DMS79 (cell line): ENCODE measurements at regions not wholly inside any gene's neighbourhood (a gene's known extent, or its start where the extent isn't known, plus 50 kb on each side); places are given as distances from the start of the nearest gene placed in this dataset.

Source experiments
- DNase-seq: peaks from one replicate; lab custom pipeline; 2025; lab: John Stamatoyannopoulos, UW

DNA sequence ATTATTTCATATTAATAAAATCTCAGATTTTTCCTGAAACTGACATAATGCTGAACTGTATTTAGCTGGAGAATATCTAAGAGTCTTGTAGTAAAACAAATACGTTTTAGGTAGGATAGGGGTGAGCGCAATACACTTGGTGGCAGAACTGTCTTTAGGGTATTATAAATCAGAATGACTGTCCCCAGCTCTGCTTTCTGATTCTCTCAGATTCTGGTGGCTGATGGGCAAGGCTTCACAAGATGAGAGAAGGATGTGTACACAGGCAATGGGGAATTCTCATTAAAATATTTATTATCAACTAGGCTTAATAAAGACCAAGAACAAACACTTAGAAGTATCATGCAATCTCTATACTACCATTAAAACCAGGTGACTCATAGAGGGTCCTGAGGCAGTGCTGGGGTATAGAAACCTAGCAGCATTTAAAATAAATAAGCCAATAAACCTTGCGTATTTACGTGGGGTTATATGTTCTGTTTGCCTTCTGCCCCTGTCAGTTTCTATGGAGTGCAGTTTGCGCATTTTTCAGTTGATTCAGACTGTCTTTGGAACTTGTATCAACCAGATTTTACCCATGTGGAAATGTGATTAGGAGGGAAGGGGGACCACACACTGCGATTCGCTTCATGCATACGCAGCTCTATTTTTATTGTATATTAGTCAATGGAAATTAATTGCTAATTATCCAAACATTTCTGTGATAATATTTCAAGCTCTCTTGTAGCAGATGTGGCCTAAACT, 1150.7 kb upstream of the WWC1 start:
- no peak for DNase-seq

DNA sequence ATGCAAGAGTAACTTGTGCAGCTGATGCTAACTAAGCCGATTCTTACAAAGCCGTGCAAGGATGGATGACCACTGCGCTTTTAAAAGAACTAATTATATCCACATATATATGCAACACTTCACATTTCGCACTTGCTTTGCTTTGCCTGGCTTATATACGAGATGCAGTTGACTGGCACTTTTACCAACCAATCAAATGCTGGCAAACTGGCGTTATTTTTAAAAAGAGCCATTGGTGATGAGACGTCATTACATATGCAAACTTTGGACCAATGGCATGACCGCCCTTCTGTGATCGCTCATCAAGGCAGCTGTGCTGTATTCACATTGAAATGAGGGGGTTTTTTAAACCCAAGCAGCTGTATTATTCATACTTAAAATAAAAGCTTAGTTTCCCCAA, 1147.7 kb upstream of the WWC1 start:
- DNase-seq = no peak

DNA sequence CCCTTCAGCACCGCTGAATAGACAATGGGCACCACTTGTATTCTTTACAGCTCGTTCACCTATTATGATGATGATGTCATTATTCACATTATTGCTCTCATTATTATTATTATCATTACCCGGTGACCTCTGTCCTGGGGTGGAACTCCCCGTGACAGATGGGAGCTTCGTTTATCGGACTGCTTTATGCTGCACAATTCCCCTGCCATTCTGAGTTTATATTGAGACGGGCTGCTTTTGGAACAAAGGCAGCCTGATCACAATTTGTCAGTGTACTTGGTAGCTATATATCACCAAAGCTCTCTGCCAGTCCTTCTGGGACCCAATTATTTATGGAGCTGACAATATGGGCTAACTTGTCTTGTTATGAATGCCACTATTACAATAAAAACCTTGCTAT, 1145.6 kb upstream of the WWC1 start:
- no peak for DNase-seq

DNA sequence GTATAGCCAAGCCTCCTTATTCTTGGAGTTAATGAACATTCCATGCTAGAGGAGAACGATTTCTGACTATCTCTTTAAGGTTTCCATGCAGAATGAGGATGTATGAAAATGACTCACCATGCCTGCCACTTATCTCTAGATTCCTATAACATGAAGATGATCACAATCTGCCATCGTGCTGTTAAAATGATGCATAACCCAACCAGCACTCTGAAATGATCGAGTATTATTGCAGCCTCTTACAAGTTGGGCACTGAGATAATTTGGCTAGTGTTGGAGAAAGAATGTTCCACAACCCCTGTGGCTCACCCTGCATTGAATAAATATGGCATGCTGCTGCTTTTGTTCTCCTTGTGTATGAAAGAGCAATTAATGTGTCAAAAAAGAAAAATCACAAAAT, 1143.6 kb upstream of the WWC1 start:
- DNase-seq = no peak

DNA sequence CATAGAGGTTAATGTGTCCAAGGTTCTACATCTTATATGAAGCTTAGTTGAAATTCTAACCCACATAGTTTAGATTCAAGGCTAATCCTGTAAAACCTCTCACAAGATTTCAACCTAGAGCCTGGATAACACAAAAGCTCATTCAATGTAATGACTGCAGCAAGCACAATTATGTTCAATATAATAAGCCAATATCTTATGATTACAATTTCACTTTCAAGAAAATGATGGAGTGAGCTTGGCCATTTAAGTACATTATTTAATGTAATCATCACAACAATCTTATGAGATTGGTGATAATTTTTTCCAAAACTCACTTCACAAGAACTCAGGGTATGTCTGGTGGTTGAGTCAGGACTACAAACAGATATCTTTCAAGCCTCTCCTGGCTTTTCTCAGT, 1140.8 kb upstream of the WWC1 start:
- no peak for DNase-seq

DNA sequence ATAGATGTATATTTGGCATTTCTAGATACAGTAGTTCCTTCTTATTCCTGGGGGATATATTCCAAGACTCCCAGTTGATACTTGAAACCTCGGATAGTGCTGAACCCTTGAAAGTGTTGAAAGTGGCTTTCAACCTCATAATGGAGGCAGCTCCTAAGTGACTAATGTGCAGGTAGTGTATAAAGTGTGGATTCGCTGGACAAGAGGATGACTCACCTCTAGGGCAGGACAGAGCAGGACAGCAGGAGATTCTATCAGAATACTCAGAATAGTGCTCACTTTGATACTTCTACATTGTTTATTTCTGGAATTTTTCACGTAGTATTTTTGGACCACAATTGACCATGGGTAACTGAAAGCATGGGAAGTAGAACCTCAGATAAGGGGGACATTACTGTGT, 1138.9 kb upstream of the WWC1 start:
- no peak for DNase-seq

DNA sequence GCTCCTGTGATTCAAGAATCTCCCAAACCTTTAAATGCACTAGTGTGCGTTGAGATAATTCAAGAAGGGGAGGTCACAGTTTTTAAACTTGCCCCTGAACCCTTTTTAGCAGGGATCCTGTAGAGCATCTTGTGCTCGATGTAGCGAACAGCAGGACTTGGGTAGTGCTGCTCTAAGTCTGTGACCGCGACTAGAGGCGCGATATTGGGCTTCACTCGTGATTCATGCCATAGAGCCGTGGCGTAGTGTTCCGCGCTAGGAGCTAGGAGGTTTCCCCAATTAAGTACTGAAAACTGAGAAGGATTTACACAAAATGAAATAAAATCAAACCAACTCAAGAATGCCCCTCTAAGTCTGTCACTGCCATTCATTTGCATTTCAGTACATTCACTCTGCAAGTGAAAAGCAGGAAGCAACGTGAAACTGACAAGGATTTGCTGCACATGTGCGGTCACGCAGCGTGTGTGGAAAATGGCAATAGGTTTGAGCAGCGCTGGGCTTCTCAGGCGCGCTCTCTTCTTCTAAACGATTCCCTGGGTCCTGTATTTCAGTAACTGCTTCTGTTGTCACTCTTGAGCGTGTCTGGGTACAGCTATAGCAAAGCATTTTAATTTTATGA, 1135.9 kb upstream of the WWC1 start:
- no peak for DNase-seq

DNA sequence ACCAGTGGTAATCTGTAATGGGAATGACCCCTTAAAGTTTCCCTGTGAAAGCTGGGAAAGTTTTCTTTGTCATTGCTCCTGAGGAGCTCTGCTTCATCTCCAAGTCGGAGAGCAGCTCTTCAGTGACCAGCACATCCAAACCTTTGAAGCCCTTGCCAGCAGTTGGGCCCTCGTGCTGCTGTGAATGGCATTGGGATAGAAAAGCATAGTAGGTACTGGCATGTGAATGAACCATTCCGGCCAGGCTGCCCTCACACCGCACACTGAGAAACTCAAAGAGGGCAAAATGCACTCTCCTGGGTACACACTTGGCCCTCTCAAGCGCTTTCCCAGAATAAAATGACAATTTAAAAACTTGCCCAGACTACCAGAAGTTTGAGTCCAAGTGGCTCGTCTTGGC, 1135.0 kb upstream of the WWC1 start:
- no peak for DNase-seq

DNA sequence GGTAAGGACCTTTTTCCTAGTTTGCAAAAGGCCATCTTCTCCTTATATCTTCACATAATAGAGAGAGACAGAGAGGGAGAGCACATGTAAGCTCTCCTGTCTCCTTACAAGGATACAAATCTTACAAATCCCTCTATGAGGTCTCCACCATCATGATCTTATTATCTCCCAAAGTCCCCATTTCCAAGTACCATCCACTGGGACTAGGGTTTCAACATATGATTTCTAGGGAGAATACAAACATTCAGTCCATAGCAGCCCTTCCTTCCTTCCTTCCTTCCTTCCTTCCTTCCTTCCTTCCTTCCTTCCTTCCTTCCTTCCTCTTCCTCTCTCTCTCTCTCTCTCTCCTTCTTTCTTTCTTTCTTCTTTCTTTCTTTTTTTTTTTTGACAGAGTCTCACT, 1132.9 kb upstream of the WWC1 start:
- DNase-seq = no peak

DNA sequence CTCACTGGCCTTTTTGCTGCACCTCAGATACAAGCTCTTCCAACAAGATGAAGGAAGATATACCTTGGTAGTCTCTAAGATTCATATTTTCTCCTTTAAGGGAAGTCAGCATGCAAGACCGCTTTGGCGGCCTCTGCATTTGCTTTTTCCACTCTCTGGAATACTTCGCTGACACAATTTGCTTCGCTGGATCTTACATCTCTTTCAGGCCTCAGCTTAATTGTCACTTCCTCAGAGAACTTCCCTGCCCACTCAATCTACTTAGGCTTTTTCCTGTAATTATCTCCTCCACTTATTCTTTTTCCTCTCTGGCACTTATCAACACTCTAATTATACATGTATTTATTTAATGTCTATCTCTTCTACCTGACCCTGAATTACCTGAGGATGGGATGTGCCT, 1131.1 kb upstream of the WWC1 start:
- DNase-seq = no peak

DNA sequence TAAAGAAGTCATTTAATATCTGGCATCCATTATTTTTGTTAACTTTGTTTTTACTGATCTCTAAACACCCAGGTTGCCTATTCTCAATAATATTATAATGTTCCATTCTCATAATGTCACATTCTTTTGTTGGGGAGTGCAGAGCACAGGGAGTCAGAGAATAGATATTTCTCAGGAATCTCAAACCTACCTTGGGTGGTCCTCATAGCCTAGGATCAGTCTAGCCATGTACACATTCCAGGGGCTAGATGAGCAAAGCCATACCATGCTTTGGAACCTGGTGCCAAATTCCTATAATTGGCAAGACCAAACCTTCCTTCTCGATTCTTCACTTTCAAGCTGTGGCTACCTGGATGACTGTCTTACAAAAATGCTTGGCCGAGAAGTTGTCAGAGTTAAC, 1124.7 kb upstream of the WWC1 start:
- no peak for DNase-seq

DNA sequence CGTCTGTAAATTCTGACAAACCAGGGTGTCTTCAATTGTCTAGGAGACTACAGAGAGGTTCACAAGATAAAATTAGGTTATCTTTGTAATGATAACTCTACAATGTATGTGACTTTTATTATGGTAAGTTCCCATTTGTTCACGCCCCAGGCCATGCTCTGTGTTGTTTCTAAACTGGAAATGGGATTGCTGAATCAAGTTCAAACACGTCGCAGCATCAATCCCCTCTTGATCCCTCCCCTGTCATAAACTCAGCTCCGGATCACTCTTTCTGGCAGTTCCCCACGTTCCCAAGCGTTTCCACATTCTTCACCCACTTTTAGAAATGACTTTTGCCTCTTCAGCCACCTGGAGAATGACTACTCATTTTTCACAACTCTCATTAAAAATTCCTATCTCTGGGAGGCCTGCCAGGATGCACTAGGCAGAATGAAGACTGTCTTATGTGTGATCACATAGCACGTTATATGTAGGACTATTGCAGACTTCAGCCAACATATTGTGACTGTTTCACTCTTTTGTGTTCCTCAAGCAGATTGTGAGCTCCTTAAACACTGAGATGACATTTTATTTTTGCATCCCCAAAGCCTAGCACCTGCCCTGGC, 1124.2 kb upstream of the WWC1 start:
- no peak for DNase-seq

DNA sequence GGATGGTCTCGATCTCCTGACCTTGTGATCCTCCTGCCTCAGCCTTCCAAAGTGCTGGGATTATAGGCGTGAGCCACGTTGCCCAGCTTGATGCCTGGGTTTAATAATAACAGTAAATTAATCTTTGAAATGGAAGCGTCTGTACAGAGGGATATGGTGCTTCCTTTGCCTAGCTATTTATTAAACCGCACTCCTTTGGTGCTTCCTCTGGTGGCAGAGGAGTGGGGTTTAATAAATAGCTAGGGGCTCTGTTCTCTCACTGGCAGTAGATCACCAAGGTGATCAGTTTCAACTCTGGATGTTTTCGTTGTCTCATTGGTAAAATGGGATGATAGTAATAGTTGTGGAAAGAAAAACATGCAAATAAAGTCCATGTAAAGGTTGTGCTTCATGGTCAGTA, 1122.5 kb upstream of the WWC1 start:
- DNase-seq = no peak

DNA sequence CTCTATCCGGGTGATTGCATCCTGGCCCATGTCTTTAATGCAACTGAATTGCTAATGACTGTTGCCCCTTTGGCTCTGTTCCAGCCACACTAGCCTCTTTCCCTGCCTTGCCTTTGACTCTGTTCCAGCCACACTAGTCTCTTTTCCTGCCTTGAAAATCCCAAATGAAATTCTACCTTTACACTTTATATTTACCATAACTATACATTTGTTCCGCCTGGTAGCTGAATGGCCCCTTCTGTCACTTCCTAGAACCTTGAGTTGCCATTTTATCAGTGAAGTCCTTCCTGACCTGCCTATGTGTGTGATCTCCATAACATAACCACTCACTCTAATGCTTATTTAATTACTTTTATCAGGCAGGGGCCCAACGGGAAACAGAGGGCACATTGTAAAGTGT, 1120.4 kb upstream of the WWC1 start:
- DNase-seq = no peak

DNA sequence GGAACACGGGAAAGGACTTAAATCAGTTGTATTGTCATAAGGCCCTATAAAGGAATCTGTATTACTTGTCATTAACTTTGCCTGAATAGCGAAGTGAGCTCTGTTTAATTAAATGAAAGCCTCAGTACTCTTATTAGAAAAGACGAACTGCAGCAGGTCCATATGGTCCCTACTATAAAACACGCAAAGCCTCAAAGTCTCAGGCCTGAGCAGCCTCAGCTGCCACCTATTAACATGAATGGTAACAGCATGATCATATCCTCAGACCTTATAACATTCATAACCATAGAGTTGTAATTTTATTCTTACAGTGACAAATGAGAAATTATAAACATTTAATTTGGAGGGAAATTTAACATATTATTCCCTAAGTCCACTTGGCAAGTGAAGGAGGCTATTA, 1113.7 kb upstream of the WWC1 start:
- no peak for DNase-seq

DNA sequence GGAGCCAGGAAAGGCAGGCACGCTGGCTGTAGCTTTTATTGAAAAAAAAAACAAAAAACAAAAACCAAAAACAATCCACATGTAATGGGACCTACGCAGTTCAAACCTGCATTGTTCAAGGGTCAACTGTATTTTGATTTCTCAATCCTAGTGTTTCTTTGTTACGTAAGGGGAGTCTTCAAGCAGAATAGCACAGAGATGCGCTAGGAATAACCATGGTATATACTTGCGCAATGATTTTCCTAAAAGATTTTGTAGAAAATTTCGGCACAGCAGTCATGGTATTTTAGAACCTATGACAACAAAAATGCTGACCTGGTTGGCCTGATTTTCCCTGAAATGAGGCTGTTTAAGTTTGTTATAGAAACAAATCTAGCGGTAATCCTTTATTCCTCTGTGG, 1110.5 kb upstream of the WWC1 start:
- no peak for DNase-seq

DNA sequence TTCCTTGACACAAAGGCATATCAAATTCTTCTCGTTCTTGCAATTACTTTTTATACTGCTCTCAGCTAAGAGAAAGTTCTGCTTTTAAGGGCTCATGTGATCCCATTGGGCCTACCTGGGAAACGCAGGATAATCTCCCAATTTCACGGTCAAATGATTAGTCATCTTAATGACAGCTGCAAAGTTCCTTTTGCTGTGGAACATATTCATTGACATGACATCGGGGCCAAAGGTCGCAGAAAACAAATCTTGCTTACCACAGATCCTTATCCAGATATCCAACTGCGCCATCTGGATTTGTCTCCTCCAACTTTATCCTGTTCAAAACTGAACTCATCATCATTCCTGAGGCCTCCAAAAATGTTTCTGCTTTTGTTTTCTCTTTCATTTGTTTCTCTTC, 1085.6 kb upstream of the WWC1 start:
- DNase-seq = no peak

DNA sequence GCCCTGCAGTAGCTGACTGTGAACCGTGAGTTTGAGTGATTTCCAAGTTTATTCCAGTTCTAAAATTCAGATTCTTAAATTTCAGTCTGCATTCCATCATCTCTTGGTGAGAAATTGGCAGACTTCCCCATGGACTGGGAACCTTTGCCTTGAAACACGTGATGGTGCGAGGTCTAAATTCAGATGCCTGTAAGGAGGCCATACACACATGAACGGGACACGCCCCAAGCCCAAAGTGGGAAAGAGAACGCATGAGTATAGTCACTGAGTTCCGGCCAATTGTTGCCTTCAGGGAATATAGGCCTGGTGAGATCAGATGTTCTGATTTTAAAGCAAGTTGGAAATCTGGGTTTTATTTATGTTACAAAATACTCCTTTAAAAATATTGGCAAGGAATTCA, 1084.4 kb upstream of the WWC1 start:
- no peak for DNase-seq

DNA sequence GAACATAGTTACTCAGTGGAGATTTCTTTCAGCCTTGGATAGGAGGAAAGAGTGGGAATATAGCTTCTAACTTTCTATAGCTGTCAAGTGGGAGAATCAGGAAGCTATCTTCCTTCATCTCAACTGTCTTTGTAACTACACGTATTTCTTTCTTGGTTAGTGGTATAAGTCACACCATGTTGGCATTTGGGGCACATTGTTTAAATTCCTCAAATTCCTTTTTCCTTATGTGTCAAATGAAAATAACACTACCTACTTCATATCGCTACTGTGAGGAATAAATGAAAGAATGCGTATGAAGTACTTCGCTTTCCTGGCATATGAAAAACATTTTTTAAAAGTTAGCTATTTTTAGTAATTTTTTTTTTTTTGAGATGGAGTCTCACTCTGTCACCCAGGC, 1082.5 kb upstream of the WWC1 start:
- no peak for DNase-seq

DNA sequence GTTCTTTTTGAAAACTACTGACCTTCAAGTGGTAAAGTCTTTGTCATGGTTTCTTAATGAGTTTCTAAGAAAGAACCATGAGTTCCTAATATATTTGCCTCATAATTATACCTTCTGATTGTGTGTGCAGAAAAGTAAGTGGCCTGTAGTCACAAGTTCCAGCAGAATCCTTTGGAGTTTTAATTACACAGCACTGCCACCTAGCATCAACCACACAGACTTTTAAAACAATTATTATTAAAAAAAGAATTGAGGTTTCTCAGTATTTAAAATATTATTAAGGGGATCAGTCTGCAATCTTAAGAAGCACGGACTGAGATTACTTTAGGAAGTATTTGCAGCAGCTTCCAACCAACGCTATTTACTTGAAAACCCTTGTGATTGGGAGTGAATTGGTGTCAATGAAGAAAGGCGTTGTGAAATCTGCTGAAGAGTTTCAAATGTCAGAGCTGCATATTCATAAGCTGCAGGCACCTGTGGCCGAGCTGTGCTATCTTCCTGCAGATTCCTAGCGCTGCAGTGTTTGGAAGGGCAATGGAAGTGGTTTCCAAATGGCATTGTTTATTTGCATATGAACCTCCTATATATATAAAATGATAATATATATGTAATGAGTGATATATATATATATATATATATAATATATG, 1074.2 kb upstream of the WWC1 start:
- no peak for DNase-seq

DNA sequence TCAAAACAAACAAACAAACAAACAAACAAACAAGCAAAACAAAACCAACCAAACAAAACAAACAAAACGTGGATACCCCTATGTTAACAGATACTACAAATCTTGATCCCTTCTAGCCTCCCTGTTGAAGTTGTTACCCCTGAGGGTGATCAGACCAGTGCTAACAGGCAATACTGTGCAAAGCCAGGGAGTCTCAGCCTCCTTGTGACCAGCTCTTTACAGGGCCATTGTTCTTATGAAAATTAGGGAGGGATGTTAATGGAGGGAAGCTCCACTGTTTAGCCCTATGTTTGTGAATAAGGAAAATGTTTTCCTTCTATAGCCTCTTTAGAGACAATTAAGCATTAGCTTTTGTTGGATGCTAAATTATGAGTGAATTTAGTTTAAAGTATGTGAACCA, 1072.1 kb upstream of the WWC1 start:
- no peak for DNase-seq

DNA sequence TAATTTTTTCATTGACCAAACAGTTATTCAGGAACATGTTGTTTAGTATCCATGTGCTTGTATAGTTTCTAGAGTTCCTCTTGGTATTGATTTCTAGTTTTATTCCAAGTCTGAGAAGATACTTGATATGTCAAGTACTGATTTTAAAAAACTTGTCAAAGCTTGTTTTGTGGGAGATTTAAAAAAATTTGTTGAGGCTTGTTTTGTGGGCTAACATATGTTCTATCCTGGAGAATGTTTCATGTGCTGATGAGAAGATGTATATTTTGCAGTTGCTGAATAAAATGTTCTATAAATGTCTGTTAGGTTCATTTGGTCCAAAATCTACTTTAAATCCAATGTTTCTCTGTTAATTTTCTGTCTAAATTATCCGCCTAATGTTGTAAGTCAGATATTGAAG, 1065.1 kb upstream of the WWC1 start:
- no peak for DNase-seq

DNA sequence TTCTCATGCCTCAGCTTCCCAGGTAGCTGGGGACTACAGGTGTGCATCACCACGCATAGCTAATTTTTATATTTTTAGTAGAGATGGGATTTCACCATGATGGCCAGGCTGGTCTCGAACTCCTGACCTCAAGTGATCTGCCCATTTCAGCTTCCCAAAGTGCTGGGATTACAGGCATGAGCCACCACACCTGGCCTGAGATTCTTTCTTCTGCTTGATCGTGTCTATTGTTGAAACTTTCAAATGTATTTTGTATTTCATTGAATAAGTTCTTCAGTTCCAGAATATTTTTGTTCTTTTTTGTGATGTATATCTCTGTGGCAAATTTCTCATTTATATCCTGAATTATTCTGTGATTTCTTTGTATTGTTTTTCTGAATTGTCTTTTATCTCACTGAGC, 1063.3 kb upstream of the WWC1 start:
- DNase-seq = no peak
